HG03439 (cell line): ENCODE measurements at regions not wholly inside any gene's neighbourhood (a gene's known extent, or its start where the extent isn't known, plus 50 kb on each side); places are given as distances from the start of the nearest gene placed in this dataset.
A peak's percentile ranks its signal among the peaks of the same experiment; 100 is the strongest.
"Not testable (repeated sequence)": the region's sequence is repeated elsewhere in the genome, so short reads cannot be mapped to it uniquely, and the experiment has no call there.

Source experiments
- ATAC-seq: cut with Tn5 transposase; IDR thresholded peaks from one replicate; pipeline ENCODE4 v1.9.1; 2021; ENCODE audit warnings: mild to moderate bottlenecking, moderate library complexity; ENCODE audit not compliant: unreplicated experiment

GRCh38 chr1:119251751-119252150 is 111.3 kb upstream of the WARS2 start:
- ATAC-seq = no peak

- no peak for ATAC-seq
Observed at GRCh38 chr1:119253366-119253765, 112.9 kb upstream of the WARS2 start.

GRCh38 chr1:119254067-119254720 is 113.7 kb upstream of the WARS2 start:
- ATAC-seq = no peak

GRCh38 chr1:119256089-119256488 is 112.5 kb upstream of the HAO2 start:
- ATAC-seq = not testable (repeated sequence)

- ATAC-seq = no peak
Observed at GRCh38 chr1:119260506-119260905, 108.1 kb upstream of the HAO2 start.

- peak; percentile 97 for ATAC-seq
Observed at GRCh38 chr1:119266386-119266785, 102.2 kb upstream of the HAO2 start.

- peak; percentile 44 for ATAC-seq
Observed at GRCh38 chr1:119266858-119267257, 101.7 kb upstream of the HAO2 start.

GRCh38 chr1:119267288-119267687 is 101.3 kb upstream of the HAO2 start:
- peak; percentile 13 for ATAC-seq

- no peak for ATAC-seq
Observed at GRCh38 chr1:119268879-119269278, 99.7 kb upstream of the HAO2 start.

- peak; percentile 76 for ATAC-seq
Observed at GRCh38 chr1:119275145-119276134, 93.1 kb upstream of the HAO2 start.

- ATAC-seq = no peak
Observed at GRCh38 chr1:119276558-119276957, 92.0 kb upstream of the HAO2 start.

GRCh38 chr1:119279456-119280381 is 88.9 kb upstream of the HAO2 start:
- no peak for ATAC-seq

GRCh38 chr1:119285482-119285881 is 83.1 kb upstream of the HAO2 start:
- ATAC-seq = no peak

- no peak for ATAC-seq
Observed at GRCh38 chr1:119286587-119287181, 81.9 kb upstream of the HAO2 start.

- no peak for ATAC-seq
Observed at GRCh38 chr1:119288751-119289150, 79.8 kb upstream of the HAO2 start.

- ATAC-seq = no peak
Observed at GRCh38 chr1:119290297-119290696, 78.3 kb upstream of the HAO2 start.

- ATAC-seq = no peak
Observed at GRCh38 chr1:119291611-119292206, 76.9 kb upstream of the HAO2 start.

GRCh38 chr1:119293797-119294196 is 74.8 kb upstream of the HAO2 start:
- ATAC-seq = no peak

- no peak for ATAC-seq
Observed at GRCh38 chr1:119294199-119294598, 74.4 kb upstream of the HAO2 start.

- ATAC-seq = no peak
Observed at GRCh38 chr1:119294722-119295121, 73.9 kb upstream of the HAO2 start.
